ENCODE measurements at regions not wholly inside any gene's neighbourhood (a gene's known extent, or its start where the extent isn't known, plus 50 kb on each side); places are given as distances from the start of the nearest gene placed in this dataset.

DNA sequence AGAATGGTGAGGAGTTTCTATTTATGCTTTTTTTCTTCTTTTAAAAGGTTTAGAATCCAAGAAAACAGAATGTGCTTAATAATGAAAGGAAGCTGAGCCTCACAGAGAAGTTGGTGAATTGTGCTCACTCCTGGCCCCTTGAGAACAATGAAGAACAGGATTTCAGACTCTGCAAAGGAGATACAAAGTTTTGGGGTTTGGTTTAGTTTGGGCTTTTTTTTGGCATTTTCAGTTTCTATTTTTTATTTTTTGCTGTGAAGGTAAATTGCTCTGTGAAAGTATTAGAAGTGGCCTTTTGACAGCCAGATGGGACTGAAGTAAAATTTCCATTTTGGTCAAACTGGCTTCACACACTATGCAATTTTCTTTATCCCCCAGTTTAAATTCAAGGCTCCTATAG is 247.3 kb upstream of the GYPC start:
- no peak for TF ChIP-seq POLR2A (IDR thresholded peaks at IDR 0.05)
- TF ChIP-seq, protein P1, sequence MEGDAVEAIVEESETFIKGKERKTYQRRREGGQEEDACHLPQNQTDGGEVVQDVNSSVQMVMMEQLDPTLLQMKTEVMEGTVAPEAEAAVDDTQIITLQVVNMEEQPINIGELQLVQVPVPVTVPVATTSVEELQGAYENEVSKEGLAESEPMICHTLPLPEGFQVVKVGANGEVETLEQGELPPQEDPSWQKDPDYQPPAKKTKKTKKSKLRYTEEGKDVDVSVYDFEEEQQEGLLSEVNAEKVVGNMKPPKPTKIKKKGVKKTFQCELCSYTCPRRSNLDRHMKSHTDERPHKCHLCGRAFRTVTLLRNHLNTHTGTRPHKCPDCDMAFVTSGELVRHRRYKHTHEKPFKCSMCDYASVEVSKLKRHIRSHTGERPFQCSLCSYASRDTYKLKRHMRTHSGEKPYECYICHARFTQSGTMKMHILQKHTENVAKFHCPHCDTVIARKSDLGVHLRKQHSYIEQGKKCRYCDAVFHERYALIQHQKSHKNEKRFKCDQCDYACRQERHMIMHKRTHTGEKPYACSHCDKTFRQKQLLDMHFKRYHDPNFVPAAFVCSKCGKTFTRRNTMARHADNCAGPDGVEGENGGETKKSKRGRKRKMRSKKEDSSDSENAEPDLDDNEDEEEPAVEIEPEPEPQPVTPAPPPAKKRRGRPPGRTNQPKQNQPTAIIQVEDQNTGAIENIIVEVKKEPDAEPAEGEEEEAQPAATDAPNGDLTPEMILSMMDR (IDR thresholded peaks at IDR 0.05): no peak

All from right lobe of liver (tissue), 4 donors.